Glutamatergic neuron (in vitro differentiated cells): ENCODE measurements at regions not wholly inside any gene's neighbourhood (a gene's known extent, or its start where the extent isn't known, plus 50 kb on each side); places are given as distances from the start of the nearest gene placed in this dataset.
"Not testable (repeated sequence)": the region's sequence is repeated elsewhere in the genome, so short reads cannot be mapped to it uniquely, and the experiment has no call there.

ENCODE experiments used
- DNase-seq: peaks from one replicate; pipeline ENCODE4 v3.0.0; 2022
- H3K27ac Mint-ChIP-seq: one replicate; pipeline ENCODE4 v1.8.0; 2020; ENCODE audit warnings: mild to moderate bottlenecking, mixed read lengths, inconsistent platforms; ENCODE audit not compliant: unreplicated experiment
- H3K27me3 Mint-ChIP-seq: one replicate; pipeline ENCODE4 v1.8.0; 2020; ENCODE audit warnings: mild to moderate bottlenecking, moderate library complexity, mixed read lengths, inconsistent platforms; ENCODE audit not compliant: unreplicated experiment
- H3K36me3 Mint-ChIP-seq: one replicate; pipeline ENCODE4 v1.8.0; 2020; ENCODE audit warnings: mild to moderate bottlenecking, mixed read lengths, inconsistent platforms; ENCODE audit not compliant: unreplicated experiment
- H3K4me1 Mint-ChIP-seq: one replicate; pipeline ENCODE4 v1.8.0; 2020; ENCODE audit warnings: mild to moderate bottlenecking, low read depth, mixed read lengths, inconsistent platforms; ENCODE audit not compliant: unreplicated experiment
- H3K4me3 Mint-ChIP-seq: one replicate; pipeline ENCODE4 v1.8.0; 2020; ENCODE audit warnings: mild to moderate bottlenecking, mixed read lengths, inconsistent platforms; ENCODE audit not compliant: unreplicated experiment
- H3K9me3 Mint-ChIP-seq: one replicate; pipeline ENCODE4 v1.8.0; 2020; ENCODE audit warnings: mild to moderate bottlenecking, moderate library complexity, mixed read lengths, inconsistent platforms; ENCODE audit not compliant: unreplicated experiment
- CTCF ChIP-seq: fragments of 200-600 bp; sonication (generic); IDR thresholded peaks from one replicate; pipeline ENCODE4 v1.5.0; 2021; ENCODE audit not compliant: partially characterized antibody, unreplicated experiment

GRCh38 chrX:112510629-112511028 lies 169.1 kb downstream of the LHFPL1 start:
- Mint-ChIP-seq H3K27me3 (no peaks in the 10 kb centered on the region), H3K27ac (no peak overlapping the region), H3K9me3 (peaks cover 2% of the 10 kb centered on the region), H3K36me3 (no peaks in the 10 kb centered on the region), H3K4me3 (no peak overlapping the region), H3K4me1 (no peaks in the 10 kb centered on the region)
- no peak for TF ChIP-seq CTCF
- DNase-seq: no peak

- DNase-seq: no peak
- no peak for TF ChIP-seq CTCF
- H3K4me1 Mint-ChIP-seq: no peaks in the 10 kb centered on the region
- no peaks in the 10 kb centered on the region for H3K27me3 Mint-ChIP-seq
- no peaks in the 10 kb centered on the region for H3K36me3 Mint-ChIP-seq
- H3K9me3 Mint-ChIP-seq: no peaks in the 10 kb centered on the region
- no peak overlapping the region for H3K4me3 Mint-ChIP-seq
- no peak overlapping the region for H3K27ac Mint-ChIP-seq
Observed at GRCh38 chrX:112477653-112478052, 202.1 kb downstream of the LHFPL1 start.

DNA sequence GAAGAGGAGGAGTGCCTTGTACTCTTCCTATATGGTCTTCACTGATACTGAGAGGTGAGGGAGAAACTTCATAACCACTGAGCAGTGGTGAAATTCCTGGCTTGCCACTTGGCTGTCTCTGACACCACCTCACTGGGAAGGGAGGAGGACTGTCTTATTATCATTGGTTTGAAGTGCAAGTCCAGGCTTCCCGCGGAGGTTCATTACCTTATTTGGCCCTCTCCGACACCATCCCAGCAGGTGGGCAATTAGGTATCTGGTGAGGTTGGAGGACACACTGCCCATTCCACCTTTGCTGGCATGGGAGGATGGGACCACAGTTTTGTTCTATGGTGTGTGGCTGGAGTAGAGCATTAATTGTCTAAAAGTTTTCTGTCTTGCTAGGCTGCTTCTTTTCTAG lies 206.1 kb downstream of the LHFPL1 start:
- Mint-ChIP-seq H3K27me3 (no peaks in the 10 kb centered on the region), H3K4me1 (no peaks in the 10 kb centered on the region), H3K9me3 (no peaks in the 10 kb centered on the region), H3K27ac (no peak overlapping the region), H3K4me3 (no peak overlapping the region), H3K36me3 (no peaks in the 10 kb centered on the region)
- no peak for DNase-seq
- TF ChIP-seq CTCF: no peak

GRCh38 chrX:112470551-112470950 lies 209.2 kb downstream of the LHFPL1 start:
- Mint-ChIP-seq H3K4me3 (no peak overlapping the region), H3K36me3 (no peaks in the 10 kb centered on the region), H3K27ac (no peak overlapping the region), H3K27me3 (no peaks in the 10 kb centered on the region), H3K9me3 (no peaks in the 10 kb centered on the region), H3K4me1 (no peaks in the 10 kb centered on the region)
- DNase-seq: no peak
- no peak for TF ChIP-seq CTCF

- DNase-seq, H3K27ac Mint-ChIP-seq, H3K27me3 Mint-ChIP-seq, H3K9me3 Mint-ChIP-seq, H3K36me3 Mint-ChIP-seq, H3K4me3 Mint-ChIP-seq, H3K4me1 Mint-ChIP-seq: not testable (repeated sequence)
Observed at GRCh38 chrX:112461949-112462450, 217.7 kb downstream of the LHFPL1 start.

GRCh38 chrX:112457788-112458187 lies 221.9 kb downstream of the LHFPL1 start:
- Mint-ChIP-seq H3K9me3 (no peaks in the 10 kb centered on the region), H3K4me3 (no peak overlapping the region), H3K27ac (no peak overlapping the region), H3K4me1 (no peaks in the 10 kb centered on the region), H3K27me3 (no peaks in the 10 kb centered on the region), H3K36me3 (no peaks in the 10 kb centered on the region)
- no peak for TF ChIP-seq CTCF
- no peak for DNase-seq
